Pons (tissue), 1 donor: ENCODE measurements at regions not wholly inside any gene's neighbourhood (a gene's known extent, or its start where the extent isn't known, plus 50 kb on each side); places are given as distances from the start of the nearest gene placed in this dataset.
A peak's percentile ranks its signal among the peaks of the same experiment; 100 is the strongest.
"Not testable (repeated sequence)": the region's sequence is repeated elsewhere in the genome, so short reads cannot be mapped to it uniquely, and the experiment has no call there.

Source experiments
- DNase-seq: peaks from one replicate; pipeline ENCODE4 v3.0.0-alpha.2; 2016; ENCODE audit warnings: low spot score

GRCh38 chr10:80946957-80947726 lies 409.4 kb downstream of the SH2D4B start:
- DNase-seq: no peak

- DNase-seq: no peak
Observed at GRCh38 chr10:80949785-80950184, 412.1 kb downstream of the SH2D4B start.

GRCh38 chr10:80952436-80952835 lies 414.7 kb downstream of the SH2D4B start:
- DNase-seq: no peak

GRCh38 chr10:80957161-80957560 lies 419.5 kb downstream of the SH2D4B start:
- no peak for DNase-seq

- no peak for DNase-seq
Observed at GRCh38 chr10:80964179-80964578, 426.5 kb downstream of the SH2D4B start.

- DNase-seq: peak; percentile 37
Observed at GRCh38 chr10:80964955-80965614, 427.4 kb downstream of the SH2D4B start.

GRCh38 chr10:80966326-80966986 lies 428.8 kb downstream of the SH2D4B start:
- DNase-seq: no peak

- not testable (repeated sequence) for DNase-seq
Observed at GRCh38 chr10:80967357-80967756, 429.7 kb downstream of the SH2D4B start.

GRCh38 chr10:80968903-80969302 lies 431.2 kb downstream of the SH2D4B start:
- no peak for DNase-seq

GRCh38 chr10:80971461-80971860 lies 433.8 kb downstream of the SH2D4B start:
- DNase-seq: no peak

- DNase-seq: no peak
Observed at GRCh38 chr10:80976658-80977057, 439.0 kb downstream of the SH2D4B start.

GRCh38 chr10:80985102-80985501 lies 447.4 kb downstream of the SH2D4B start:
- no peak for DNase-seq

- DNase-seq: no peak
Observed at GRCh38 chr10:80986596-80986995, 448.9 kb downstream of the SH2D4B start.

- no peak for DNase-seq
Observed at GRCh38 chr10:80988755-80989154, 451.1 kb downstream of the SH2D4B start.

- DNase-seq: no peak
Observed at GRCh38 chr10:80996615-80997193, 459.0 kb downstream of the SH2D4B start.

- no peak for DNase-seq
Observed at GRCh38 chr10:81000781-81001180, 463.1 kb downstream of the SH2D4B start.

GRCh38 chr10:81002382-81002781 lies 464.7 kb downstream of the SH2D4B start:
- DNase-seq: no peak

- no peak for DNase-seq
Observed at GRCh38 chr10:81007872-81008271, 470.2 kb downstream of the SH2D4B start.

- no peak for DNase-seq
Observed at GRCh38 chr10:81008726-81009125, 471.0 kb downstream of the SH2D4B start.

- DNase-seq: no peak
Observed at GRCh38 chr10:81009296-81009695, 471.6 kb downstream of the SH2D4B start.

GRCh38 chr10:81013771-81014170 lies 476.1 kb downstream of the SH2D4B start:
- DNase-seq: no peak

GRCh38 chr10:81019029-81019890 lies 481.6 kb downstream of the SH2D4B start:
- DNase-seq: peak; percentile 72
